SH-SY5Y (cell line): ENCODE measurements at regions not wholly inside any gene's neighbourhood (a gene's known extent, or its start where the extent isn't known, plus 50 kb on each side); places are given as distances from the start of the nearest gene placed in this dataset.

Experiments
- GATA2 ChIP-seq: IDR thresholded peaks from 2 replicates; pipeline ENCODE4 v1.6.1; 2011; ENCODE audit warnings: mild to moderate bottlenecking, low read depth, low read length
- GATA3 ChIP-seq: IDR thresholded peaks from 2 replicates; pipeline ENCODE4 v1.6.1; 2011; ENCODE audit warnings: low read depth, mild to moderate bottlenecking, low read length, moderate library complexity

GRCh38 chr1:8163039-8163438 lies 136.9 kb upstream of the ERRFI1 start:
- TF ChIP-seq GATA2 (no peak), GATA3 (no peak)
